Amygdala (tissue), 56 donors: ENCODE measurements at regions not wholly inside any gene's neighbourhood (a gene's known extent, or its start where the extent isn't known, plus 50 kb on each side); places are given as distances from the start of the nearest gene placed in this dataset.

ENCODE experiments used
- DNase-seq, 56 donors: peaks; one replicate each; lab custom pipeline; 2025; lab: John Stamatoyannopoulos, UW

GRCh38 chr6:9507136-9507895 is 907.6 kb downstream of the TFAP2A start:
- no peak for DNase-seq

- DNase-seq = no peak
These were observed 910.7 kb downstream of the TFAP2A start for GRCh38 chr6:9504191-9504590.

GRCh38 chr6:9503111-9503761 is 911.6 kb downstream of the TFAP2A start:
- DNase-seq = no peak

GRCh38 chr6:9499709-9500108 is 915.2 kb downstream of the TFAP2A start:
- no peak for DNase-seq

- DNase-seq = no peak
These were observed 918.0 kb downstream of the TFAP2A start for GRCh38 chr6:9496837-9497236.

GRCh38 chr6:9494864-9495263 is 920.0 kb downstream of the TFAP2A start:
- DNase-seq = no peak

- DNase-seq = no peak
These were observed 922.1 kb downstream of the TFAP2A start for GRCh38 chr6:9492790-9493189.

- DNase-seq = no peak
These were observed 927.7 kb downstream of the TFAP2A start for GRCh38 chr6:9487128-9487527.

- DNase-seq = no peak
These were observed 928.9 kb downstream of the TFAP2A start for GRCh38 chr6:9485992-9486391.

- DNase-seq = no peak
These were observed 930.2 kb downstream of the TFAP2A start for GRCh38 chr6:9484686-9485085.

GRCh38 chr6:9484091-9484490 is 930.8 kb downstream of the TFAP2A start:
- DNase-seq = no peak

GRCh38 chr6:9482030-9482738 is 932.7 kb downstream of the TFAP2A start:
- no peak for DNase-seq

GRCh38 chr6:9481292-9482029 is 933.4 kb downstream of the TFAP2A start:
- no peak for DNase-seq

- DNase-seq = no peak
These were observed 946.6 kb downstream of the TFAP2A start for GRCh38 chr6:9468277-9468676.

- DNase-seq = no peak
These were observed 947.1 kb downstream of the TFAP2A start for GRCh38 chr6:9467741-9468140.

- DNase-seq = no peak
These were observed 950.3 kb downstream of the TFAP2A start for GRCh38 chr6:9464583-9464982.

- no peak for DNase-seq
These were observed 951.6 kb downstream of the TFAP2A start for GRCh38 chr6:9463311-9463710.

GRCh38 chr6:9461188-9461587 is 953.7 kb downstream of the TFAP2A start:
- no peak for DNase-seq

- DNase-seq = no peak
These were observed 956.5 kb downstream of the TFAP2A start for GRCh38 chr6:9458424-9458823.

- no peak for DNase-seq
These were observed 958.8 kb downstream of the TFAP2A start for GRCh38 chr6:9455864-9456658.
